ENCODE measurements at regions not wholly inside any gene's neighbourhood (a gene's known extent, or its start where the extent isn't known, plus 50 kb on each side); places are given as distances from the start of the nearest gene placed in this dataset.

GRCh38 chr17:72250206-72250605 is 129.4 kb downstream of the SOX9 start:
- WGBS, 2 donors, result 74 to 81% methylated on average over 1 of the region's 1 CpG

GRCh38 chr17:72253597-72253996 is 132.8 kb downstream of the SOX9 start:
- intact Hi-C loops (cut with DNase I), result no loop called here
- H3K4me3 ChIP-seq (replicated peaks in 1 of 3), result no peak overlapping the region

More at GRCh38 chr17:72250206-72250605, 129.4 kb downstream of the SOX9 start:
- no peak for TF ChIP-seq CTCF (IDR thresholded peaks at IDR 0.05)
- TF ChIP-seq POLR2A (IDR thresholded peaks at IDR 0.05), result no peak
- H3K4me1 ChIP-seq, result no peaks in the 10 kb centered on the region
- DNase-seq, result no peak
- no peaks in the 10 kb centered on the region for H3K27me3 ChIP-seq
- H3K27ac ChIP-seq, result no peak overlapping the region
- H3K9me3 ChIP-seq, result no peaks in the 10 kb centered on the region
- H3K36me3 ChIP-seq, result no peaks in the 10 kb centered on the region
- intact Hi-C loops (cut with DNase I), result no loop called here
- H3K4me3 ChIP-seq (replicated peaks in 1 of 3), result no peak overlapping the region

GRCh38 chr17:72254808-72255449 is 134.1 kb downstream of the SOX9 start:
- Histone ChIP-seq H3K4me1 (no peaks in the 10 kb centered on the region), H3K9me3 (no peaks in the 10 kb centered on the region), H3K4me3 (replicated peaks in 1 of 3) (no peak overlapping the region), H3K27ac (no peak overlapping the region), H3K27me3 (no peaks in the 10 kb centered on the region), H3K36me3 (no peaks in the 10 kb centered on the region)
- TF ChIP-seq CTCF (IDR thresholded peaks at IDR 0.05) (no peak), POLR2A (IDR thresholded peaks at IDR 0.05) (no peak)
- intact Hi-C loops (cut with DNase I), result no loop called here
- 93 to 100% methylated on average over 4 of the region's 4 CpGs for WGBS, 2 donors
- no peak for DNase-seq

More at GRCh38 chr17:72253597-72253996, 132.8 kb downstream of the SOX9 start:
- H3K36me3 ChIP-seq, result no peaks in the 10 kb centered on the region
- no peak overlapping the region for H3K27ac ChIP-seq
- whole genome bisulfite sequencing, 2 donors, result 83 to 88% methylated on average over 3 of the region's 3 CpGs
- no peaks in the 10 kb centered on the region for H3K4me1 ChIP-seq
- TF ChIP-seq POLR2A (IDR thresholded peaks at IDR 0.05), result no peak
- no peak for TF ChIP-seq CTCF (IDR thresholded peaks at IDR 0.05)
- DNase-seq, result no peak
- no peaks in the 10 kb centered on the region for H3K27me3 ChIP-seq
- no peaks in the 10 kb centered on the region for H3K9me3 ChIP-seq

- no peaks in the 10 kb centered on the region for H3K9me3 ChIP-seq
- WGBS, 2 donors, result 65 to 72% methylated on average over 3 of the region's 3 CpGs
- intact Hi-C loops (cut with DNase I), result no loop called here
Measured at GRCh38 chr17:72255481-72255880, 134.7 kb downstream of the SOX9 start.

More at GRCh38 chr17:72255481-72255880, 134.7 kb downstream of the SOX9 start:
- DNase-seq, result no peak
- Histone ChIP-seq H3K36me3 (no peaks in the 10 kb centered on the region), H3K4me1 (no peaks in the 10 kb centered on the region), H3K27ac (no peak overlapping the region), H3K27me3 (no peaks in the 10 kb centered on the region), H3K4me3 (replicated peaks in 1 of 3) (no peak overlapping the region)
- TF ChIP-seq CTCF (IDR thresholded peaks at IDR 0.05), result no peak
- TF ChIP-seq POLR2A (IDR thresholded peaks at IDR 0.05), result no peak

Data from thyroid gland (tissue), 4 donors.